Neural progenitor cell (in vitro differentiated cells): ENCODE measurements at regions not wholly inside any gene's neighbourhood (a gene's known extent, or its start where the extent isn't known, plus 50 kb on each side); places are given as distances from the start of the nearest gene placed in this dataset.

Source experiments
- DNase-seq: peaks from one replicate; pipeline ENCODE4 v3.0.0-alpha.2; 2016; ENCODE audit warnings: low spot score
- H2AFZ ChIP-seq: fragments of 200-600 bp; sonication (generic); replicated peaks from 2 replicates; pipeline ENCODE4 v1.6.1; 2016; ENCODE audit warnings: antibody characterized with exemption
- H3F3A ChIP-seq: fragments of 200-600 bp; sonication (generic); 2 replicates; pipeline ENCODE4 v1.6.1; 2016; ENCODE audit warnings: antibody characterized with exemption, low read depth
- H3K27ac ChIP-seq: fragments of 200-600 bp; sonication (generic); 2 replicates; pipeline ENCODE4 v1.5.1; 2016; ENCODE audit warnings: mild to moderate bottlenecking
- H3K27me3 ChIP-seq: fragments of 200-600 bp; sonication (generic); 2 replicates; pipeline ENCODE4 v1.6.1; 2016; ENCODE audit warnings: mild to moderate bottlenecking, moderate library complexity
- H3K36me3 ChIP-seq: fragments of 200-600 bp; sonication (generic); 2 replicates; pipeline ENCODE4 v1.5.1; 2016
- H3K4me1 ChIP-seq: fragments of 200-600 bp; sonication (generic); 2 replicates; pipeline ENCODE4 v1.6.1; 2016; ENCODE audit warnings: mixed run types
- H3K4me2 ChIP-seq: fragments of 200-600 bp; sonication (generic); 2 replicates; pipeline ENCODE4 v1.6.1; 2016
- H3K4me3 ChIP-seq: fragments of 200-600 bp; sonication (generic); 2 replicates; pipeline ENCODE4 v1.5.1; 2016
- H3K79me2 ChIP-seq: fragments of 200-600 bp; sonication (generic); 2 replicates; pipeline ENCODE4 v1.6.1; 2016; ENCODE audit warnings: low read depth
- H3K9ac ChIP-seq: fragments of 200-600 bp; sonication (generic); 2 replicates; pipeline ENCODE4 v1.6.1; 2016
- H3K9me3 ChIP-seq: fragments of 200-600 bp; sonication (generic); 2 replicates; pipeline ENCODE4 v1.5.1; 2016; ENCODE audit warnings: low read depth
- H4K20me1 ChIP-seq: fragments of 200-600 bp; sonication (generic); 2 replicates; pipeline ENCODE4 v1.6.1; 2016; ENCODE audit warnings: low read depth
- H3K27ac Mint-ChIP-seq: 3 replicates; pipeline ENCODE4 v1.8.0; 2021; ENCODE audit warnings: mixed read lengths
- H3K27me3 Mint-ChIP-seq: 2 replicates; pipeline ENCODE4 v1.8.0; 2022; ENCODE audit warnings: low read depth, mild to moderate bottlenecking, inconsistent platforms, moderate library complexity, mixed read lengths; ENCODE audit not compliant: insufficient read depth
- H3K36me3 Mint-ChIP-seq: 3 replicates; pipeline ENCODE4 v1.8.0; 2021; ENCODE audit warnings: mixed read lengths
- H3K4me1 Mint-ChIP-seq: 3 replicates; pipeline ENCODE4 v1.8.0; 2021; ENCODE audit warnings: mixed read lengths
- H3K4me3 Mint-ChIP-seq: 3 replicates; pipeline ENCODE4 v1.8.0; 2021; ENCODE audit warnings: mild to moderate bottlenecking, moderate library complexity, mixed read lengths
- H3K9me3 Mint-ChIP-seq: 3 replicates; pipeline ENCODE4 v1.8.0; 2020; ENCODE audit warnings: mixed read lengths
- EZH2 ChIP-seq: fragments of 200-600 bp; sonication (generic); IDR thresholded peaks from 2 replicates; pipeline ENCODE4 v1.6.1; 2017; ENCODE audit warnings: antibody characterized with exemption, mild to moderate bottlenecking, moderate library complexity
- EZH2phosphoT487 ChIP-seq: fragments of 200-600 bp; sonication (generic); IDR thresholded peaks from 2 replicates; pipeline ENCODE4 v1.6.1; 2017; ENCODE audit warnings: antibody characterized with exemption
- TF ChIP-seq, protein P1 (sequence below): fragments of 200-600 bp; sonication (generic); IDR thresholded peaks from 2 replicates; pipeline ENCODE4 v1.5.1; 2017; ENCODE audit warnings: antibody characterized with exemption, mild to moderate bottlenecking

DNA sequence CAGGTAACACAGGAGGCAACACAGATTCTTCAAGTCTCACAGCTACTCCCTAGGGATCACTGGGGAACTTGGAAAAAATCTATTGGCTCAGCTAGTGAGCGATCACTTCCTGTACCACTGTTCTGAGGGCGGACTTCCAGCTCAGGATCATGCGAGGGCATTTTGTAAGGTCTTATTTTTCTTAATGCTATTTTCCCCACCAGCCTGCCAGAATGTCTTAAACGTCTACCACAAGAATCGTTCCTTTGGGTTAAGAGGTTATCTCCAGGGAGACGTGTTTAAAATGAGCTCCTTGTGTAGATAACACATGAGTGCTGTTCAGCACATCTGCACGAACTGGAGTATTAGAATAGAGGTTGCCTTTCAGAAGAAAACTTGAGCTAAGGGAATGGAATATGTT, 162.6 kb downstream of the ETNK1 start:
- no peaks in the 10 kb centered on the region for H3K36me3 ChIP-seq

DNA sequence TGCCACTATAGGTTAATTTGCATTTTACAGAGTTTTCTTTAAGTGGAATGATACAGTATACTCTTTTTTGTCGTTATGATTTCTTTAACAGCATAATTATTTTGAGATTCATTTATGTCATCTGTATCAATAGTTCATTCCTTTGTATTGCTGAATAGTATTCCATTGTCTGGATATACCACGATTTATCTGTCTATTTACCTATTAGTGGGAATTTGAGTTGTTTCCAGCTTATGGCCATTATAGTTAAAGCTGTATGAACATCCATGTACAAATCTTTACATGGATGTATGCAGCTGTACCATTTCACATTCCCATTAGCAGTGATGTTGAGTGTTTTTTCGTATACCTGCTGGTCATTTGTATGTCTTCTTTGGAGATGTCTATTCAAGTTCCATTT, 163.9 kb downstream of the ETNK1 start:
- TF ChIP-seq, protein P1, sequence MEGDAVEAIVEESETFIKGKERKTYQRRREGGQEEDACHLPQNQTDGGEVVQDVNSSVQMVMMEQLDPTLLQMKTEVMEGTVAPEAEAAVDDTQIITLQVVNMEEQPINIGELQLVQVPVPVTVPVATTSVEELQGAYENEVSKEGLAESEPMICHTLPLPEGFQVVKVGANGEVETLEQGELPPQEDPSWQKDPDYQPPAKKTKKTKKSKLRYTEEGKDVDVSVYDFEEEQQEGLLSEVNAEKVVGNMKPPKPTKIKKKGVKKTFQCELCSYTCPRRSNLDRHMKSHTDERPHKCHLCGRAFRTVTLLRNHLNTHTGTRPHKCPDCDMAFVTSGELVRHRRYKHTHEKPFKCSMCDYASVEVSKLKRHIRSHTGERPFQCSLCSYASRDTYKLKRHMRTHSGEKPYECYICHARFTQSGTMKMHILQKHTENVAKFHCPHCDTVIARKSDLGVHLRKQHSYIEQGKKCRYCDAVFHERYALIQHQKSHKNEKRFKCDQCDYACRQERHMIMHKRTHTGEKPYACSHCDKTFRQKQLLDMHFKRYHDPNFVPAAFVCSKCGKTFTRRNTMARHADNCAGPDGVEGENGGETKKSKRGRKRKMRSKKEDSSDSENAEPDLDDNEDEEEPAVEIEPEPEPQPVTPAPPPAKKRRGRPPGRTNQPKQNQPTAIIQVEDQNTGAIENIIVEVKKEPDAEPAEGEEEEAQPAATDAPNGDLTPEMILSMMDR: no peak
- no peak for TF ChIP-seq EZH2
- no peak for TF ChIP-seq EZH2phosphoT487
- H3K27ac Mint-ChIP-seq: no peak overlapping the region
- no peak for DNase-seq
- no peak overlapping the region for H3K4me3 Mint-ChIP-seq
- Histone ChIP-seq H3K4me2 (no peak overlapping the region), H3K79me2 (no peaks in the 10 kb centered on the region), H3F3A (no peaks in the 10 kb centered on the region), H2AFZ (no peak overlapping the region), H3K9ac (no peak overlapping the region), H3K9me3 (no peaks in the 10 kb centered on the region), H3K27me3 (no peaks in the 10 kb centered on the region), H4K20me1 (no peaks in the 10 kb centered on the region), H3K4me3 (no peak overlapping the region), H3K4me1 (no peaks in the 10 kb centered on the region), H3K36me3 (no peaks in the 10 kb centered on the region), H3K27ac (no peak overlapping the region)
- H3K27me3 Mint-ChIP-seq: peaks cover 3% of the 10 kb centered on the region
- peaks cover 6% of the 10 kb centered on the region for H3K4me1 Mint-ChIP-seq
- peaks cover 3% of the 10 kb centered on the region for H3K9me3 Mint-ChIP-seq
- H3K36me3 Mint-ChIP-seq: no peaks in the 10 kb centered on the region

More for the DNA sequence above, 162.6 kb downstream of the ETNK1 start:
- H3K4me3 ChIP-seq: no peak overlapping the region
- Mint-ChIP-seq H3K4me3 (no peak overlapping the region), H3K4me1 (peaks cover 6% of the 10 kb centered on the region), H3K36me3 (no peaks in the 10 kb centered on the region), H3K27ac (no peak overlapping the region), H3K9me3 (peaks cover 3% of the 10 kb centered on the region), H3K27me3 (peaks cover 3% of the 10 kb centered on the region)
- H3K27me3 ChIP-seq: no peaks in the 10 kb centered on the region
- DNase-seq: no peak
- H3K9me3 ChIP-seq: no peaks in the 10 kb centered on the region
- no peaks in the 10 kb centered on the region for H4K20me1 ChIP-seq
- H2AFZ ChIP-seq: peak overlapping the region; percentile 45
- no peak overlapping the region for H3K4me2 ChIP-seq
- no peak overlapping the region for H3K27ac ChIP-seq
- H3K4me1 ChIP-seq: no peaks in the 10 kb centered on the region
- H3K79me2 ChIP-seq: no peaks in the 10 kb centered on the region
- TF ChIP-seq EZH2phosphoT487: no peak
- no peak for TF ChIP-seq EZH2
- TF ChIP-seq, protein P1: no peak
- no peak overlapping the region for H3K9ac ChIP-seq
- H3F3A ChIP-seq: no peaks in the 10 kb centered on the region

DNA sequence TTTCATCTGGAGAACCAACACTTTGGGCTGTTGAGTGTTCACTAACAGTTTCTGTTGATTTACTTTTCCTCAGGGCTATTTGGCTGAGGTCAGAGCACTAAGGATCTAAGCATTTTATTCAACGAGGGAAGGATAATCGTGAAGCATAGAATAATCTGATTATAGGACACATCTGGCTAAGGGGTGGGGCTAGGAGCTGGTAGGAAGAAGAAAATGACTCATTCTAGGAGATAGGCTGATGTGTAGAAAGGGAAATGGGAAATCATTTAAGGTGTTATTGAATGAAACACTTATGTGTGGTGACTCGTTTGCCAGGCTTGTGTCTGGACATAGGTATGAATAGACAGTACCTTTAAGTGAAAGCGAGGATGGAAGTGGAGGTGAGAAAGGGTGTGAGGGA, 167.2 kb downstream of the ETNK1 start:
- no peak overlapping the region for H3K27ac ChIP-seq
- no peak overlapping the region for H2AFZ ChIP-seq
- no peak overlapping the region for H3K9ac ChIP-seq
- peaks cover 6% of the 10 kb centered on the region for H3K4me1 Mint-ChIP-seq
- no peak overlapping the region for H3K27ac Mint-ChIP-seq
- H3K4me3 ChIP-seq: no peak overlapping the region
- H4K20me1 ChIP-seq: no peaks in the 10 kb centered on the region
- H3K4me2 ChIP-seq: no peak overlapping the region
- no peaks in the 10 kb centered on the region for H3F3A ChIP-seq
- no peaks in the 10 kb centered on the region for H3K27me3 ChIP-seq
- peaks cover 3% of the 10 kb centered on the region for H3K27me3 Mint-ChIP-seq
- no peaks in the 10 kb centered on the region for H3K9me3 ChIP-seq
- no peak for DNase-seq
- H3K36me3 Mint-ChIP-seq: no peaks in the 10 kb centered on the region
- H3K36me3 ChIP-seq: no peaks in the 10 kb centered on the region
- TF ChIP-seq, protein P1: no peak
- no peak for TF ChIP-seq EZH2phosphoT487
- TF ChIP-seq EZH2: no peak
- no peak overlapping the region for H3K4me3 Mint-ChIP-seq
- no peaks in the 10 kb centered on the region for H3K79me2 ChIP-seq
- peaks cover 3% of the 10 kb centered on the region for H3K9me3 Mint-ChIP-seq
- H3K4me1 ChIP-seq: no peaks in the 10 kb centered on the region

DNA sequence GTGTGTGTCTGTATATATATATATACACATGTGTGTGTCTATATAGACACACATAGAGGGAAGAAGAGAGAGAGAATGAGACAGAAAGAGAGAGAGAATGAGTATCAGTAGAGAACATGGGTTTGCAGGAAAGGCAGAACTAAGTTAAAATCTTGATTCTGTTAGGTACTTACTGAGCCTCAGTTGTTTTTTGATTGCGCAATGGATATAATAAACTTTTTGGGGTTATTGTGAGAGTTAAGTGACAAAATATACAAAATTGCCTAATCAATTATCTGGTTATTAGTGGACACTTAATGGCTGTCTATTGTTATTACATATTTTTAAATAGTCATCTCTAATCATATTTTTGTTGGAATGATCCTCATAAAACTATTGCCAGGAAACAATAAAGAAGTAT, 169.0 kb downstream of the ETNK1 start:
- no peak for DNase-seq
- peaks cover 3% of the 10 kb centered on the region for H3K9me3 Mint-ChIP-seq
- H3K36me3 Mint-ChIP-seq: no peaks in the 10 kb centered on the region
- no peak overlapping the region for H3K4me3 ChIP-seq
- H3K27ac ChIP-seq: no peak overlapping the region
- no peaks in the 10 kb centered on the region for H3K9me3 ChIP-seq
- H3K36me3 ChIP-seq: no peaks in the 10 kb centered on the region
- no peak overlapping the region for H3K9ac ChIP-seq
- no peak overlapping the region for H2AFZ ChIP-seq
- H3K79me2 ChIP-seq: no peaks in the 10 kb centered on the region
- no peaks in the 10 kb centered on the region for H3K4me1 ChIP-seq
- H3K27me3 Mint-ChIP-seq: peaks cover 3% of the 10 kb centered on the region
- no peaks in the 10 kb centered on the region for H4K20me1 ChIP-seq
- H3F3A ChIP-seq: no peaks in the 10 kb centered on the region
- no peak overlapping the region for H3K27ac Mint-ChIP-seq
- no peaks in the 10 kb centered on the region for H3K27me3 ChIP-seq
- TF ChIP-seq, protein P1: no peak
- TF ChIP-seq EZH2: no peak
- no peak for TF ChIP-seq EZH2phosphoT487
- no peak overlapping the region for H3K4me2 ChIP-seq
- no peak overlapping the region for H3K4me3 Mint-ChIP-seq
- no peaks in the 10 kb centered on the region for H3K4me1 Mint-ChIP-seq
